Epidermal melanocyte (primary cell): ENCODE measurements at regions not wholly inside any gene's neighbourhood (a gene's known extent, or its start where the extent isn't known, plus 50 kb on each side); places are given as distances from the start of the nearest gene placed in this dataset.

Source experiments
- DNase-seq: peaks from one replicate; pipeline ENCODE4 v3.0.0; 2011; ENCODE audit warnings: low spot score; ENCODE audit not compliant: insufficient read length

DNA sequence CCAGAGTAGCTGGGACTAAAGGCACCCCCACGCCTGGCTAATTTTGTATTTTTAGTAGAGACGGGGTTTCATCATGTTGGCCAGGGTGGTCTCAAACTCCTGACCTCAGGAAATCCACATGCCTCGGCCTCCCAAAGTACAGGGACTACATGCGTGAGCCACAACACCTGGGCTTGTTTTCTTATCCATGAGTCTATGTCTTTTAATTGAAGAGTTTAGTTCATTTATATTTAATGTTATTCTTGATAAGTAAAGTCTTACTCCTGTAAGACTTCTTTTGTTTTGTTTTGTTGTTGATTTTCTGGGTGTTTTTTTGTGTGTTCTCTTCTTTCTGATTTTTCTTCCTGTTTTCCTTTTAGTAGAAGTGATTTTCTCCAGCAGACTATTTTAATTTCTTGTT is 621.0 kb downstream of the LTN1 start:
- no peak for DNase-seq

- no peak for DNase-seq
Measured at GRCh38 chr21:28359300-28359699, 633.4 kb downstream of the LTN1 start.

- DNase-seq: no peak
Measured at GRCh38 chr21:28358702-28359101, 634.0 kb downstream of the LTN1 start.

GRCh38 chr21:28358170-28358569 is 634.5 kb downstream of the LTN1 start:
- no peak for DNase-seq

GRCh38 chr21:28357743-28358142 is 634.9 kb downstream of the LTN1 start:
- DNase-seq: no peak

DNA sequence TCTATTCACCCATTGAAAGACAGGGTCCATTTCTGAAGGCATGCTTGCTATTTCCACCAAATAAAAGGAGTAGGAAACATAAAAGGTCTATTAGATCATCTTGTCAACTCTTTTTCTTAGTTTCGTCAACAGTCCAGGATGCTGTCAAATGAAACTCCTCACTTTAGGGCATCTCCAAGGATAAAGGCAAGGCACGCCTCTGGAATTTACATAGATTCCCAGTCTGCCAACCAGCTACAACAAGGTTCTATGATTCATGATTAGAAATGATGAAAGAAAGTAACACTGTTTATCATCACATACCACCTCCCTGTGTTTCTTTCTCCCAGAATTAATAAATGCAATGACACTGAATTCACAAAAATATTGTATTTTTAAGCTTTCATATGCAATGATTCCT is 636.3 kb downstream of the LTN1 start:
- DNase-seq: no peak

DNA sequence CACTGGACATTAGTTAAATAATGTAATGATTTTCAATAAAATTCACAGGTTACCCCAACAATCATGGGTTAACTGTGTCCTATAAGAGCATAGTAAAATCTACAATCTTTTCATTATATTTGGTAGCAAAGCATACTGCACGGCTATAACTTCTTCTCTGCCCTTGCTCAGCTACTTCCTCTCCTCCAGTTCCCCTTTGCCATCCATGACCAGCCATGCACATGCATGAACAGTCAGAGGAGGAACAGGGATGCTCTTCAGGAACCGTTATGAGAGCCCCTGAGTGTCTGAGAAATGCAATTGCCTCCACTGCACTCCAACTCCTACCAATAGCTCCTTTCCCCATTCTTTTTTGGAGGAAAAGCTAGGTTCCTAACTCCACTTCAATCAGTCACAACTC is 646.7 kb downstream of the LTN1 start:
- DNase-seq: no peak

DNA sequence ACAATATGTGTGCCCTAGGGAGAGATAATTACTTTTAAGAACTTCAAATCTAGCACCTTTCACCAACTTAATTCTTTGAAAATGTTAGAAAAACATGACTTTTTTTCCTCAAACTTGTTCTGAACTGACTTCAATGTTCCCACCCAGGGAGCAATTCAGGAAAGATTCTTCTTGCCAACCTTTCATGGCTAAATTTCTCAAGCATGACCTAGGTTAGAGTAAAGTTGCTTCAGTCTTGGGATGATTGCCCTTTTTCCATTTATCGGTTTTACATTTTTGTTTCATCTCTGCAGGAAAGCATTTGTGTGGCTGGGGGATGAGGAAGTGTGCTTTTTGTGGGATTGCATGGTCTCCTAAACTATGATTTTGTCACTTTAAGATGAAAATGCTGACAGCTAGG is 647.7 kb downstream of the LTN1 start:
- no peak for DNase-seq

- DNase-seq: no peak
Measured at GRCh38 chr21:28342212-28342810, 650.4 kb downstream of the LTN1 start.

DNA sequence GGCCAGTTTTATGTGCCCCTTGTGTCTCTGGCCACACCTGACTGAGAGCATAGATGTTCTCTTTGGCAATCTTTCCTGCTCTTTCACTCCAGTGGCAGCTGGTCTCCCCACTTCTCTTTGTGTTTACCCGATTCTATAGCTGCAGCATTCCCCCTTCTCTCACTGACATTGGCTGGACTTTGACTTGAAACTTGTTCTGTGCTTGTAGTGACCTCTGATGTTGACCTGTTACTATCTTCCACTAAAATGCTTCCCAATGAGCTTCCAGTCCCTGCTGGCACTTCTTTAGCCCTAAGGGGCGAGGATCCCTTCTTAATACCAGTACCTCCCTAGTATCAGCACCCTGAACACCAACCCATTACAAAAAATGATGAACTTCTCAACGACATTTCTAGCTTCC is 653.3 kb downstream of the LTN1 start:
- DNase-seq: no peak

GRCh38 chr21:28338701-28339305 is 653.9 kb downstream of the LTN1 start:
- no peak for DNase-seq

GRCh38 chr21:28337315-28337714 is 655.4 kb downstream of the LTN1 start:
- DNase-seq: no peak

GRCh38 chr21:28336314-28336713 is 656.4 kb downstream of the LTN1 start:
- no peak for DNase-seq

- no peak for DNase-seq
Measured at GRCh38 chr21:28334407-28334806, 658.3 kb downstream of the LTN1 start.

DNA sequence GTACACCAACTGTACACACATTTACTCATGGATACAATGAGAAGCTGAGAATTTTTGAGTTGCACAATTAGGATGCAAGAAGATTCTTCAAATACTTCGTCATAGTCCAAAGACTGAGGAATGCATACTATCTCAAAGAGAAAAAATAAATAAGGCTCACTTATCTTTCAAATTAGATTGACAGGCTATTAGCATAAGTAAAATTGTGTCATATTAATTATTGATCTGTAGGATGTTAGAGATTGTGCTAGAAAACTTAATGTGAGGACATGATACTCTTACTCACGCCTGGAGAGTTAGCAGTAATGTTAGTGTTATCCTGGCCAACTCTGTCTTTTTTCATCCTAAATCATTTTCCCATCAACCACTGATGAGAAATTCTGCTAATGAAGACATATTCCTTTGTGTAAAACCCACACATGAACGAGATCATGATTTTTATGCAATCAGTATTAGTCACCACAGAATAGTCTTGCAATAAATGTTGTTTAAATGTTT is 659.0 kb downstream of the LTN1 start:
- DNase-seq: no peak

- no peak for DNase-seq
Measured at GRCh38 chr21:28332796-28333195, 659.9 kb downstream of the LTN1 start.

- no peak for DNase-seq
Measured at GRCh38 chr21:28325618-28326017, 667.1 kb downstream of the LTN1 start.

GRCh38 chr21:28324690-28325089 is 668.0 kb downstream of the LTN1 start:
- DNase-seq: no peak

GRCh38 chr21:28317177-28317950 is 675.3 kb downstream of the LTN1 start:
- DNase-seq: no peak

GRCh38 chr21:28311411-28312190 is 681.1 kb downstream of the LTN1 start:
- DNase-seq: no peak

DNA sequence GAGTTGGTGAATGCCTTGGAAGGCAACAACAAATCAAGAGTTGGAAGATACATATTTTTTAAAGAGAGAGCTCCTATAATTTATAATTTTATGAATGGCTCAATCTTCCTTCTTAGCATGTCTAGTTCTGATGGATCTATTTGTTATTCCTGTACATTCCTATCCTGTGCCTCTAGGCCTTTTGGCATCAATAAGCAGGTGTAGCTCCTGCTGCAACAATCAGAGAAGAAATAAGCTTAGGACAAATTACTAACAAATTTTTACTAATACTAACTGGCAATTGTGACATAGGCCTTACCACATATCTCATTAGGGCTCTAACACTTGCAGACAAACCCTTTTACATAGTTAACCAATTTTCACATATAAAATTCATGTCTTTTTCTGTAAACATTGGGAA is 682.0 kb downstream of the LTN1 start:
- DNase-seq: no peak

- no peak for DNase-seq
Measured at GRCh38 chr21:28310171-28310685, 682.4 kb downstream of the LTN1 start.
